ENCODE measurements at regions not wholly inside any gene's neighbourhood (a gene's known extent, or its start where the extent isn't known, plus 50 kb on each side); places are given as distances from the start of the nearest gene placed in this dataset.

DNA sequence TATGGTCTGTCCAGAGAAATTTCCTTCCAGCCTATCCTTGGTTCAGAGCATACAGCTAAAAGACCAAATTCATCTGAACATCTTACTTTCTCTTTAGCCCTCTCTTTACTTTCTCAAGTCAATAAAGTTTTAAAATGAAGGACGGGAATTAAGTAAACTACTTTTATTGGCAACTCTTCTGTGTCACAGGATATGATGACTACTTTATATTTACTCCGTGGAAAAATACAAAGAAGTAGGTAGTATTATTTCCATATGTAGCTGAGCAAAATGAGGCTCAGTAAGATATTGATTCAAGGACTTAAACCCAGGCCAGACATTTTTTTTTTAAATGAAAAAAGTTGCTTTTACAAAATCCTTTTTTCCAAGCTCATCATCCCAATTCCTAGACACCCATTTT lies 151.2 kb upstream of the DPYD start:
- no peak for TF ChIP-seq POLR2A (IDR thresholded peaks at IDR 0.05)
- TF ChIP-seq, protein P1, sequence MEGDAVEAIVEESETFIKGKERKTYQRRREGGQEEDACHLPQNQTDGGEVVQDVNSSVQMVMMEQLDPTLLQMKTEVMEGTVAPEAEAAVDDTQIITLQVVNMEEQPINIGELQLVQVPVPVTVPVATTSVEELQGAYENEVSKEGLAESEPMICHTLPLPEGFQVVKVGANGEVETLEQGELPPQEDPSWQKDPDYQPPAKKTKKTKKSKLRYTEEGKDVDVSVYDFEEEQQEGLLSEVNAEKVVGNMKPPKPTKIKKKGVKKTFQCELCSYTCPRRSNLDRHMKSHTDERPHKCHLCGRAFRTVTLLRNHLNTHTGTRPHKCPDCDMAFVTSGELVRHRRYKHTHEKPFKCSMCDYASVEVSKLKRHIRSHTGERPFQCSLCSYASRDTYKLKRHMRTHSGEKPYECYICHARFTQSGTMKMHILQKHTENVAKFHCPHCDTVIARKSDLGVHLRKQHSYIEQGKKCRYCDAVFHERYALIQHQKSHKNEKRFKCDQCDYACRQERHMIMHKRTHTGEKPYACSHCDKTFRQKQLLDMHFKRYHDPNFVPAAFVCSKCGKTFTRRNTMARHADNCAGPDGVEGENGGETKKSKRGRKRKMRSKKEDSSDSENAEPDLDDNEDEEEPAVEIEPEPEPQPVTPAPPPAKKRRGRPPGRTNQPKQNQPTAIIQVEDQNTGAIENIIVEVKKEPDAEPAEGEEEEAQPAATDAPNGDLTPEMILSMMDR (IDR thresholded peaks at IDR 0.05) = no peak
